ENCODE measurements at regions not wholly inside any gene's neighbourhood (a gene's known extent, or its start where the extent isn't known, plus 50 kb on each side); places are given as distances from the start of the nearest gene placed in this dataset.

DNA sequence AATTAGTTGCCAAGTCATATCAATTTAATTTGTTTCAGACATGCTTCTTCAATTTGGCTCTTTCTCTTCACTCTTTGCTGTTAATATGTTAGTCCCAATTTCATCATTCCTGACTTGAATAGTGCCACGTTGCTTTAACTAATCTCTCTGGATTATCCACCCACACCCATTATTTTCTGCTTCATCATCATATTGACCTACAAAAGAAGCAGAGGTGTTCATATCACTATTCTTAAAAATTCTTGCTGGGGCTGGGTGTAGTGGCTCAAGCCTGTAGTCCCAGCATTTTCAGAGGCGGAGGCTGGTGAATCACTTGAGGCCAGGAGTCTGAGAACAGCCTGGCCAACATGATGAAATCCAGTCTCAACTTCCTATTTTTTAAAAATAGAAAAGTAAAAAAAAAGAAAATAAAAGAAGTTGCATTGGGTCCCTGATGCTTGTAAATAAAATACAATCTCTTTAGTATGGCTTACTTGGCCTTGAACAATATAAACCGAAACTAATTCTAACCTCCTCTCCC is 65.7 kb upstream of the KCNIP4 start:
- ATAC-seq: peak; percentile 85

DNA sequence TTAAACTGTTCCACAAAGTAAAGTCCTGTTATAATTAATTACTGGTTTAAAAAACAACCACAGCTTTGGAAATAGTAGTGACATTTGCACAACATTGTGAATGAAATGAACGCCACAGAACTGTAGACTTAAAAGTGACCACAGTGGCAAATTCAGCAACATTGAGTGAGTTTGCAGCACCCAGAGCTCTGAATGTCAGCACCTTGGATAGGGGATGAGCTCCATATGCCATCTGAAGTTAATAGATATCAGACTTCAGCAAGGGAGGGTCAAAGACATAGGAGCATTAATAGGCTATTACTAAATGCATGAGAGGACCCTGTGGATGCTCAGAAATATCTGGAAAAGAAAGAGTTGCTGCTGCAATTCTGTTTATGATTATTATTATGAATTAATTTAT is 55.3 kb upstream of the KCNIP4 start:
- ATAC-seq: no peak
